Uterus (tissue), 2 donors: ENCODE measurements at regions not wholly inside any gene's neighbourhood (a gene's known extent, or its start where the extent isn't known, plus 50 kb on each side); places are given as distances from the start of the nearest gene placed in this dataset.

Experiments used
- POLR2A ChIP-seq, 2 donors: fragments of 450-650 bp; IDR thresholded peaks; one replicate each; pipeline ENCODE4 v1.6.1; 2016; ENCODE audit warnings: antibody characterized with exemption in 2 of 2, mild to moderate bottlenecking in 1 of 2, moderate library complexity in 1 of 2
- TF ChIP-seq, protein P1 (sequence below), 4 experiments: fragments of 200-600 bp in 2 of 4; fragments of 450-650 bp in 2 of 4; sonication (generic) in 2 of 4; IDR thresholded peaks; one replicate each; pipeline ENCODE4 v1.5.1; 2016 to 2019; ENCODE audit warnings: antibody characterized with exemption in 4 of 4, mild to moderate bottlenecking in 2 of 4, moderate library complexity in 1 of 4

GRCh38 chr20:51093240-51093763 is 70.4 kb upstream of the KCNG1 start:
- TF ChIP-seq, protein P1, sequence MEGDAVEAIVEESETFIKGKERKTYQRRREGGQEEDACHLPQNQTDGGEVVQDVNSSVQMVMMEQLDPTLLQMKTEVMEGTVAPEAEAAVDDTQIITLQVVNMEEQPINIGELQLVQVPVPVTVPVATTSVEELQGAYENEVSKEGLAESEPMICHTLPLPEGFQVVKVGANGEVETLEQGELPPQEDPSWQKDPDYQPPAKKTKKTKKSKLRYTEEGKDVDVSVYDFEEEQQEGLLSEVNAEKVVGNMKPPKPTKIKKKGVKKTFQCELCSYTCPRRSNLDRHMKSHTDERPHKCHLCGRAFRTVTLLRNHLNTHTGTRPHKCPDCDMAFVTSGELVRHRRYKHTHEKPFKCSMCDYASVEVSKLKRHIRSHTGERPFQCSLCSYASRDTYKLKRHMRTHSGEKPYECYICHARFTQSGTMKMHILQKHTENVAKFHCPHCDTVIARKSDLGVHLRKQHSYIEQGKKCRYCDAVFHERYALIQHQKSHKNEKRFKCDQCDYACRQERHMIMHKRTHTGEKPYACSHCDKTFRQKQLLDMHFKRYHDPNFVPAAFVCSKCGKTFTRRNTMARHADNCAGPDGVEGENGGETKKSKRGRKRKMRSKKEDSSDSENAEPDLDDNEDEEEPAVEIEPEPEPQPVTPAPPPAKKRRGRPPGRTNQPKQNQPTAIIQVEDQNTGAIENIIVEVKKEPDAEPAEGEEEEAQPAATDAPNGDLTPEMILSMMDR (IDR thresholded peaks at IDR 0.05) = no peak
- no peak for TF ChIP-seq POLR2A (IDR thresholded peaks at IDR 0.05)
